IPS-18c (cell line): ENCODE measurements at regions not wholly inside any gene's neighbourhood (a gene's known extent, or its start where the extent isn't known, plus 50 kb on each side); places are given as distances from the start of the nearest gene placed in this dataset.
"Not testable (repeated sequence)": the region's sequence is repeated elsewhere in the genome, so short reads cannot be mapped to it uniquely, and the experiment has no call there.

Source experiments
- H3K4me3 ChIP-seq: 2 replicates; pipeline ENCODE4 v1.7.0; 2013; ENCODE audit warnings: low read depth, mild to moderate bottlenecking, low read length, moderate library complexity; ENCODE audit not compliant: insufficient read depth
- H3K9me3 ChIP-seq: one replicate; pipeline ENCODE4 v1.6.1; 2013; ENCODE audit warnings: mild to moderate bottlenecking, low read length, moderate library complexity; ENCODE audit not compliant: control insufficient read depth, insufficient read depth

DNA sequence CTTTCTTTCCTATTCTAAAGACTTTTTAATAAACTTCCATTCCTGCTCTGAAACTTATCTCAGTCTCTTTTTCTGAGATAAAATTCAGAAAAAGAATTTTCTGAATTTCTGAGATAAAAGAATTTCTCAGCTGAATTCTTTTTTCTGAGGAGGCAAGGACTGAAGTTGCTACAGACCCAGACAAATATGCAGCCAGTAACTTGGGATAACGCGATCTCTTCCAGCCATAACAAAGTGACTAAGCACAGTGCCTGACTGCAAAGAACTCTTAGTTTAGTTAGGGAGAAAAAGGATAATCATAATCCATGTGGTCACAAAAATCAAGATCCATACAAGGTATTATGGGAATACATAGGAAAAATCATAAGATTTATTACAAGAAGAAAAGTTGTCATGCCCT lies 222.0 kb upstream of the GAP43 start:
- Histone ChIP-seq H3K4me3 (no peak overlapping the region), H3K9me3 (no peaks in the 10 kb centered on the region)

DNA sequence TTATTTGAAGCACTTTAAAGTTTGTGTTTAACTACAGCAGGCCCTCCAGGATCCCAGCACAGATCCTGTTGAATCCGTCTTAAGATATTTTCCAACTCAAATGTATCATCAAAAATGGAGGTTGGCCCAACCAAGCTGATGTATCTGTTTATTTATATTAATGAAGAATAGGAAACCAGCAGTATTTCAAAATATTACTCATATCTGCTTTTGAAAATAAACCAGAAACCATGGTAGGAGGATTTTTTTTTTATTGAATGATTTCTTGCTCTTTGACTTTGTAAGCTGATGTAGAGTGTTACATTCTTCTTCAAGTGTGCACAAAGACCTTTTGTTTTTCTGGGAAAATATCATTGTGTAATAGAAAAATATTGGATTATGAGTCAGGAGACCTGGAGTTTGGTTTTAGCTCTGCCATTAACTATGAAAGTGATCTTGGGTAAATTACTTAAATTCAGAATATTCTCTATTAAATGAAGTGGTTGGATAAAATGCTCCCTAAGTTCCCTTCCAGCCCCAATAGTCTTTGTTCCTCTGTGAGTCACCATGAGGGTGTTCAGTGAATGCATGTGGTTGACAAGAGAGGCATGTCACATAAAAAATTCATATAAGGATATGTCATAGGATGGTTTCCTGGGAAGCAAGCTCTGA lies 221.3 kb upstream of the GAP43 start:
- H3K9me3 ChIP-seq: no peaks in the 10 kb centered on the region
- H3K4me3 ChIP-seq: no peak overlapping the region

- no peak overlapping the region for H3K4me3 ChIP-seq
- no peaks in the 10 kb centered on the region for H3K9me3 ChIP-seq
These were observed 220.7 kb upstream of the GAP43 start for GRCh38 chr3:115402651-115403050.

GRCh38 chr3:115403786-115404185 lies 219.5 kb upstream of the GAP43 start:
- Histone ChIP-seq H3K4me3 (no peak overlapping the region), H3K9me3 (no peaks in the 10 kb centered on the region)

- no peak overlapping the region for H3K4me3 ChIP-seq
- no peaks in the 10 kb centered on the region for H3K9me3 ChIP-seq
These were observed 213.7 kb upstream of the GAP43 start for GRCh38 chr3:115409596-115409995.

- not testable (repeated sequence) for H3K4me3 ChIP-seq, H3K9me3 ChIP-seq
These were observed 208.7 kb upstream of the GAP43 start for GRCh38 chr3:115414610-115415009.

DNA sequence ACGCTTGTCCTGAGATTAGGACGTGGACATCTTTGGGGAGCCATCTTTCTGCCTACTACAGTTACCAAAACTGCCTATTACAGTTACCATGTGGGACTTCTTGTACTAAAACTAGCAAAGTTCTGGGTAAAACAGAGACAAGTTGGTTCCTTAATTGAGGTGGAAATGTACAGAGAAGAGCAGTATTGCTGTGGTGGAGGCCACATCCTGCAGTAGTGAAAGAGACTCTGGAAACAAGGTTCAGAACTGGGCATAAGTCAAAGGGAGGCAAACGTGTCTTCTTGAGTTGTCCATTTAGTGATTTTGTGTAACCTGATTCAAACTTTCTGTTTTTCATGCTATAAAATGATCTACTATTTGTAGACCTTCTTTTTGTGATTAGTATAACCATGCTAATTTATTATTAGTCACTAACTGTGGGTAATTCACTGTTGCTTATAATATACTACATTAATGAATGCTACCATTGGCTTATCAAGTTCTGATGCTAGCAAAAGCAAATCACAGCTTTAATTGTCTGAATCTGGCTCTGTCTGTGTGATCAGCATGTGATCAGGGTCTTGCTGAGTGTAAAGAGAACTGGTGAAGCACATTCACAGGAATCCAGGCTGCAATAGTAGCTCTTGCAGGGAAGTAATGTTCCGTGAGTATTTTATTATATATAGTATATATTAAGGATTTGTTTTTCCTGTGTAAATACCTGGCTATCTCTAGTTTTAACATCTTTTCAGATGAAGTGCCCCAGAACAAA lies 207.9 kb upstream of the GAP43 start:
- no peaks in the 10 kb centered on the region for H3K9me3 ChIP-seq
- H3K4me3 ChIP-seq: no peak overlapping the region

GRCh38 chr3:115418583-115418982 lies 204.7 kb upstream of the GAP43 start:
- H3K4me3 ChIP-seq: no peak overlapping the region

GRCh38 chr3:115420086-115420485 lies 203.2 kb upstream of the GAP43 start:
- H3K9me3 ChIP-seq: no peaks in the 10 kb centered on the region
- no peak overlapping the region for H3K4me3 ChIP-seq

More at GRCh38 chr3:115418583-115418982, 204.7 kb upstream of the GAP43 start:
- H3K9me3 ChIP-seq: no peaks in the 10 kb centered on the region

DNA sequence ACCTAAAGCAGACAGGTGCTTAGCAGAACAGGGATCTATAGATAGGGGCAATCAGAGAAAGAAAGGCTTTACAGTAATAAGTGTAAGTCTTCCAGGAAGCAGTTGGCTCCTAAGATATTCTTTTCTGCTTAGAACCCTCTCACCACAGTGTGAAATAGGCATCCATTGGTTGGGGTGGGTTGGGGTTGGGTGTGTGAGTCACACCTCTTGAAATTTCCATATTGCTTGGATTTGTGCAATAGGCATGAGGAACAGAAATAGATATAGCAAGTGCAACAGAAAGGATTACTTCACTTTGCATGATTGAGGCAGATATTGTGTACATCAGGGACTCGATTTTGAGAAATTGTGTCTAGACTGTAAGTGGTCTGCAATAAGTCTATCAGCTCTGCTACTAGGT lies 200.1 kb upstream of the GAP43 start:
- Histone ChIP-seq H3K9me3 (no peaks in the 10 kb centered on the region), H3K4me3 (no peak overlapping the region)

DNA sequence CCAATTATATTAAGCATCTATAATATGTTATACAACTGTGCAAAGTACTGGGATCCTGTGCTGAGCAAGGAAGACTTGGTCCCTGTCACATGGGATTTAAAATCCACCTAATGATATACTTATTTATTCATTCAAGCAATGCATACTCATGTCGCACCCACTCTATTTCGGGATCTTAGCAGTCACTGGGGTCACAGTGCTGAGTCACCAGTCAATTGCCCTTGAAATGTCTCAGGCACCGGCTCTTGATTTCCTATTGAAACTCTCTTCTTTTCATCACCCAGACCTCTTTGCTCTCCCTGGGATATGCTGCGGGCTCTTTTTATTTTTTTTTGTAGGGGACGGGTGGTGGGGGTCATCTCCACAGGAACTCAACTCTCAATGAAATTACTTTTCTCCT lies 194.5 kb upstream of the GAP43 start:
- Histone ChIP-seq H3K9me3 (no peaks in the 10 kb centered on the region), H3K4me3 (no peak overlapping the region)

DNA sequence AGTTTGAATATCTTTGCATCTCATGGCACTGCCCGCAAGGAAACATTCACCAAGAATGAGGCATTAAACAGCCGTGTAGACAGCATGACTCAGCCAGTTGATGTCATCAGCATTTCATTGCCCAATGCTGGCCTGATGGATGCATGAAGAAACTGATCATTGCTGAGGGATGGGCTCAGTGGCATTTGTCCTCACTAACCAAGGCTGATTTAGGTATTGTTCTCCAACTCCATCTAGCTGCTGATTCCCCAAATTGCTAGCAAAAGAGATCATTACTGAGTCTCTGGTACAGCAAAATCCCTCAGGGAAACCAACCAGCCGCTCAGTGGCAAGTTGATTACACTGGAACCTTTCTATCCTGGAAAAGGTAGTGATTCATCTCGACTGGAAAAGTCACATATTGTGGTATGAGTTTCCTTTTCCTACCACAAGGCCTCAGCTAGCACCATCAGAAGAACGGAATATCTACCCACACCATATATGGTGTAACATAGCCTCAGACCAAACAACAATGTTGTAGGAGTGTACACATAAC lies 186.5 kb upstream of the GAP43 start:
- Histone ChIP-seq H3K9me3 (no peaks in the 10 kb centered on the region), H3K4me3 (no peak overlapping the region)

DNA sequence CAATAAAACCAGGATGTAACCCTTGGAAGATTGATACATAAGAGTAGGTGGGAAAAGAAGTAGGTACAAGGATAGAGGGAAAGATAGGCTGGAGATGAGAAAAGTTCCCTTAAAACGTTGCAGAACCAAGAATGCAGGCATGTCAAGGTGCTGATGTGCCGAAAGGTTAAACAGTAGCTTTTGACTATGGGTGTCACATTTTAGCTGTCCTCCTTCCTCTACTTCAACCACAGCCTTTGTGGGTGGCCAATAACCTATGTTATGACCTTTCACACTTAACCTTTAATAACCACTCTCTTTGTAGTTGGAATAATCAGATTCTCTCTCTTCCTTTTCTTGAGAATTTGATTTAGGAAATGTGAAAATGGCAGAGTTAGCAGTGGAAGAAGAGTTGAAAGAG lies 184.5 kb upstream of the GAP43 start:
- Histone ChIP-seq H3K4me3 (no peak overlapping the region), H3K9me3 (no peaks in the 10 kb centered on the region)

- H3K9me3 ChIP-seq: no peaks in the 10 kb centered on the region
- no peak overlapping the region for H3K4me3 ChIP-seq
These were observed 177.8 kb upstream of the GAP43 start for GRCh38 chr3:115445559-115445958.

DNA sequence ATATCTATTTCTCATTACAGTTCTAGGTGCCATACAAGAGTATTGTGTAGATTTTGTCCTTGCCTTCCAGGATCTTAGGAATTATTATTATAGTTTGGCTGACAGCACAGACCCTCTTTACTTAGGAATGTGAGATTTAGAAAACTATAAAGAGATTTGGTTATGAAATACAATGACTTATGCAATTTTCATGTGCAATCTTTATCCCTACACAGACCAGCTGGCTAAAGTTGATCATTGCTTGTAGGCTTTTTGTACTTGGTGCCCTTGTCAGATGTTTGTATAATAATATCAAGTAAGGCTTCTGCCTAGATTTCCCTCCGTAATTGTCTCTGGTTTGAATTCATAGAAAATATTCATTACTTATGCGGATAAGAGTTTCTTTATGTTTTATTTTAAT lies 174.5 kb upstream of the GAP43 start:
- H3K9me3 ChIP-seq: no peaks in the 10 kb centered on the region
- H3K4me3 ChIP-seq: no peak overlapping the region

DNA sequence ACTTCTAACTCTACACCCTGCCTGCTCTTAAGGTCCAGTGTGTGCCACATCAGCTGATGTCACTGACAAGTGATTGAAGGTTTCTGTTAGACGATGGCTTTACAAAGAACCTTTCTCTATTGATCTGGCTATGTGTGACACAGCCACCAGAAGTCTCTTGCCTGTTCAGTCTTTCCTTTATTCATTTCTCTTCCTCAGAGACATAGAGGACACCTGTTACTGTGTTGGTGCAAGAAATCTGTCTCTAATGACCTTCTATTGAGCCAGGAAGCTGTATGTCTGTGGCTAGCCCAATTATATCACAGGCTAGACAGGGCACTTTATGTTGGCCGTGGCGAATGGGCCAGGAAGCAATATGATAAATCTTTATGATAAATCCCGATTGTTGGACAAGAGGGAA lies 173.3 kb upstream of the GAP43 start:
- H3K4me3 ChIP-seq: no peak overlapping the region
- H3K9me3 ChIP-seq: no peaks in the 10 kb centered on the region

DNA sequence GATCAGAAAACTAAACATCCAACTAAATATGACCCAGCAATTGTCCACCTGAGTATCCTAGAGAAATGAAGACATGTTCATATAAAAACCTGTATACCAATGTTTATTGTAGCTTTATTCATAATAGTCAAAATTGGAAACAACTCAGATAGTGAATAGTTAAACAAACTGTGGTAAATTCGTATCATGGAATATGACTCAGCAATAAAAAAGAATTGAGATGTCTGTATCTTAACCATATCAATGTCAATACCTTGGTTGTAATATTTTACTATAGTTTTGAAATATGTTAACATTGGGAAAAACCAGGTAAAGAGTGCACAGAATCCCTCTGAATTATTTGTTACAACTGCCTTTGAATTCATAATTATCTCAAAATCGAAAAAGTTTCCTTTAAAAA lies 159.3 kb upstream of the GAP43 start:
- H3K9me3 ChIP-seq: no peaks in the 10 kb centered on the region

DNA sequence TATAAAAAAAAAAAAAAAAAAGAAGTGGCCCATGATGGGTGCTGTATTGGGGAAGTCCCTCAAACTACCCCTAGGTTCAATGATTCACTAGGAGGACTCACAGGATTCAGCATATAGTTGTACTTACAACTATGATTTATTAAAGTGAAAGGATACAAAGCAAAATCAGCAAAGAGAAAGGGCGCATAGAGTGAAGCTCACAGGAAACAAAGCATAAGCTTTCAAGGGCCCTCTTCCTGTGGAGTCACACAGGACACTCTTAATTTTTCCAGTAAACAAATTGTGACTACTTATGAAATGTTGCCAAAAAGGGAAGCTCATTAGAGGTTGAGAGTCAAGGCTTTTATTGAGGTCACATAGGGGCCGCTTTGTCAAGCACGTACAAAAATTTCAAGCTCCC lies 153.7 kb upstream of the GAP43 start:
- Histone ChIP-seq H3K9me3 (no peaks in the 10 kb centered on the region), H3K4me3 (no peak overlapping the region)

More for the DNA sequence above, 159.3 kb upstream of the GAP43 start:
- no peak overlapping the region for H3K4me3 ChIP-seq
